SK-N-MC (cell line): ENCODE measurements at regions not wholly inside any gene's neighbourhood (a gene's known extent, or its start where the extent isn't known, plus 50 kb on each side); places are given as distances from the start of the nearest gene placed in this dataset.

Source experiments
- EZH2 ChIP-seq: fragments of 200-600 bp; sonication (generic); IDR thresholded peaks from one replicate; pipeline ENCODE4 v1.6.1; 2017; ENCODE audit warnings: antibody characterized with exemption
- POLR2AphosphoS5 ChIP-seq: IDR thresholded peaks from 2 replicates; pipeline ENCODE4 v1.6.1; 2012; ENCODE audit warnings: mild to moderate bottlenecking, low read depth, low read length, borderline replicate concordance

GRCh38 chr21:41671212-41671762 lies 95.6 kb downstream of the RIPK4 start:
- TF ChIP-seq POLR2AphosphoS5 (no peak), EZH2 (no peak)
